Mucosa of rectum (tissue), 2 donors: ENCODE measurements at regions not wholly inside any gene's neighbourhood (a gene's known extent, or its start where the extent isn't known, plus 50 kb on each side); places are given as distances from the start of the nearest gene placed in this dataset.

Source experiments
- H3K27ac ChIP-seq, 2 donors: one replicate each; pipeline ENCODE4 v1.7.0; 2013; ENCODE audit warnings: inconsistent platforms in 2 of 2, low read depth in 2 of 2, low read length in 2 of 2
- H3K27me3 ChIP-seq, 2 donors: one replicate each; pipeline ENCODE4 v1.7.0; 2013; ENCODE audit warnings: low read length in 2 of 2; ENCODE audit not compliant: control insufficient read depth in 2 of 2, insufficient read depth in 2 of 2
- H3K36me3 ChIP-seq, 2 donors: one replicate each; pipeline ENCODE4 v1.7.0; 2013; ENCODE audit warnings: low read length in 2 of 2; ENCODE audit not compliant: control insufficient read depth in 2 of 2, insufficient read depth in 2 of 2
- H3K4me1 ChIP-seq, 2 donors: one replicate each; pipeline ENCODE4 v1.7.0; 2013; ENCODE audit warnings: low read length in 2 of 2, mild to moderate bottlenecking in 1 of 2; ENCODE audit not compliant: control insufficient read depth in 2 of 2, insufficient read depth in 2 of 2
- H3K4me3 ChIP-seq, 2 donors: one replicate each; pipeline ENCODE4 v1.7.0; 2013; ENCODE audit warnings: low read length in 2 of 2
- H3K9ac ChIP-seq, 2 donors: one replicate each; pipeline ENCODE4 v1.7.0; 2013; ENCODE audit warnings: low read length in 2 of 2, low read depth in 1 of 2, mild to moderate bottlenecking in 1 of 2
- H3K9me3 ChIP-seq, 2 donors: one replicate each; pipeline ENCODE4 v1.7.0; 2013; ENCODE audit warnings: low read length in 2 of 2; ENCODE audit not compliant: control insufficient read depth in 2 of 2
- donor health status: healthy.
- donor health status: Normal muscosa, but diverticular disease.

GRCh38 chr7:347644-348479 is 57.9 kb downstream of the FOXL3 start:
- H3K27ac ChIP-seq: no peak overlapping the region
- H3K4me3 ChIP-seq: no peak overlapping the region
- peaks cover 0 to 3% of the 10 kb centered on the region in 2 donors for H3K4me1 ChIP-seq
- H3K27me3 ChIP-seq: no peaks in the 10 kb centered on the region
- no peaks in the 10 kb centered on the region for H3K9me3 ChIP-seq
- no peaks in the 10 kb centered on the region for H3K36me3 ChIP-seq
- H3K9ac ChIP-seq: no peak overlapping the region

- Histone ChIP-seq H3K4me1 (peaks cover 0 to under 1% of the 10 kb centered on the region in 2 donors), H3K4me3 (no peak overlapping the region), H3K27ac (no peak overlapping the region), H3K9ac (no peak overlapping the region), H3K9me3 (no peaks in the 10 kb centered on the region), H3K27me3 (no peaks in the 10 kb centered on the region), H3K36me3 (no peaks in the 10 kb centered on the region)
Measured at GRCh38 chr7:348480-348844, 58.5 kb downstream of the FOXL3 start.

GRCh38 chr7:348962-349743 is 59.2 kb downstream of the FOXL3 start:
- Histone ChIP-seq H3K4me1 (no peaks in the 10 kb centered on the region), H3K27ac (no peak overlapping the region)

GRCh38 chr7:351256-351655 is 61.3 kb downstream of the FOXL3 start:
- no peaks in the 10 kb centered on the region for H3K36me3 ChIP-seq
- no peaks in the 10 kb centered on the region for H3K27me3 ChIP-seq
- no peak overlapping the region for H3K9ac ChIP-seq
- H3K4me3 ChIP-seq: peak overlapping the region in 1 of 2 donors; percentile 8
- no peaks in the 10 kb centered on the region for H3K4me1 ChIP-seq
- no peak overlapping the region for H3K27ac ChIP-seq
- H3K9me3 ChIP-seq: no peaks in the 10 kb centered on the region

More at GRCh38 chr7:348962-349743, 59.2 kb downstream of the FOXL3 start:
- H3K9me3 ChIP-seq: no peaks in the 10 kb centered on the region
- H3K27me3 ChIP-seq: no peaks in the 10 kb centered on the region
- H3K4me3 ChIP-seq: no peak overlapping the region
- no peaks in the 10 kb centered on the region for H3K36me3 ChIP-seq
- no peak overlapping the region for H3K9ac ChIP-seq

- peak overlapping the region in 1 of 2 donors; percentile 8 for H3K4me3 ChIP-seq
- H3K27me3 ChIP-seq: no peaks in the 10 kb centered on the region
- no peaks in the 10 kb centered on the region for H3K9me3 ChIP-seq
- H3K9ac ChIP-seq: no peak overlapping the region
- H3K4me1 ChIP-seq: no peaks in the 10 kb centered on the region
- H3K27ac ChIP-seq: no peak overlapping the region
- no peaks in the 10 kb centered on the region for H3K36me3 ChIP-seq
Measured at GRCh38 chr7:351681-352480, 61.9 kb downstream of the FOXL3 start.

- Histone ChIP-seq H3K4me3 (no peak overlapping the region), H3K27me3 (no peaks in the 10 kb centered on the region), H3K9ac (no peak overlapping the region), H3K27ac (no peak overlapping the region), H3K9me3 (no peaks in the 10 kb centered on the region), H3K4me1 (no peaks in the 10 kb centered on the region), H3K36me3 (no peaks in the 10 kb centered on the region)
Measured at GRCh38 chr7:353746-354325, 63.9 kb downstream of the FOXL3 start.

GRCh38 chr7:354597-355470 is 64.9 kb downstream of the FOXL3 start:
- Histone ChIP-seq H3K27me3 (no peaks in the 10 kb centered on the region), H3K9ac (no peak overlapping the region), H3K36me3 (no peaks in the 10 kb centered on the region), H3K27ac (no peak overlapping the region), H3K4me3 (no peak overlapping the region), H3K9me3 (no peaks in the 10 kb centered on the region), H3K4me1 (no peaks in the 10 kb centered on the region)

GRCh38 chr7:355568-355967 is 65.6 kb downstream of the FOXL3 start:
- H3K9me3 ChIP-seq: no peaks in the 10 kb centered on the region
- H3K27me3 ChIP-seq: peaks cover 0 to 3% of the 10 kb centered on the region in 2 donors
- H3K36me3 ChIP-seq: no peaks in the 10 kb centered on the region
- no peaks in the 10 kb centered on the region for H3K4me1 ChIP-seq
- no peak overlapping the region for H3K27ac ChIP-seq
- no peak overlapping the region for H3K4me3 ChIP-seq
- H3K9ac ChIP-seq: no peak overlapping the region

- H3K27ac ChIP-seq: no peak overlapping the region
- no peak overlapping the region for H3K4me3 ChIP-seq
- no peak overlapping the region for H3K9ac ChIP-seq
- H3K9me3 ChIP-seq: no peaks in the 10 kb centered on the region
- H3K27me3 ChIP-seq: peaks cover 0 to 3% of the 10 kb centered on the region in 2 donors
- no peaks in the 10 kb centered on the region for H3K4me1 ChIP-seq
- H3K36me3 ChIP-seq: no peaks in the 10 kb centered on the region
Measured at GRCh38 chr7:356087-356486, 66.1 kb downstream of the FOXL3 start.
